ENCODE measurements at regions not wholly inside any gene's neighbourhood (a gene's known extent, or its start where the extent isn't known, plus 50 kb on each side); places are given as distances from the start of the nearest gene placed in this dataset.

GRCh38 chr13:30846311-30846710 lies 59.8 kb upstream of the MEDAG start:
- no TSS peak for BruUV-seq (replicated peaks)
- H3K27me3 Mint-ChIP-seq (ENCODE audit: unreplicated experiment): no peaks in the 10 kb centered on the region
- H3K36me3 Mint-ChIP-seq (ENCODE audit: insufficient read depth, unreplicated experiment): no peaks in the 10 kb centered on the region
- no peak for DNase-seq
- no peaks in the 10 kb centered on the region for H3K4me1 Mint-ChIP-seq (ENCODE audit: low read depth, unreplicated experiment)
- H3K9me3 Mint-ChIP-seq (ENCODE audit: low read depth, unreplicated experiment): no peaks in the 10 kb centered on the region
- intact Hi-C loops (cut with micrococcal nuclease; ENCODE audit: unreplicated experiment): no loop called here
- H3K27ac Mint-ChIP-seq (ENCODE audit: unreplicated experiment): no peak overlapping the region
- H3K4me3 Mint-ChIP-seq (ENCODE audit: low read depth, unreplicated experiment): no peak overlapping the region
- CTCF ChIA-PET: interaction anchor here (0.8 kb wide), 1 partner anchor 10 kb away, joined by 3 read pairs; no protein-coding TSS in a partner anchor
- no peak for TF ChIP-seq CTCF (IDR thresholded peaks at IDR 0.05; ENCODE audit: unreplicated experiment)

GRCh38 chr13:30846866-30847265 lies 59.2 kb upstream of the MEDAG start:
- Mint-ChIP-seq H3K36me3 (ENCODE audit: insufficient read depth, unreplicated experiment) (no peaks in the 10 kb centered on the region), H3K9me3 (ENCODE audit: low read depth, unreplicated experiment) (no peaks in the 10 kb centered on the region), H3K27me3 (ENCODE audit: unreplicated experiment) (no peaks in the 10 kb centered on the region), H3K4me3 (ENCODE audit: low read depth, unreplicated experiment) (no peak overlapping the region), H3K27ac (ENCODE audit: unreplicated experiment) (no peak overlapping the region), H3K4me1 (ENCODE audit: low read depth, unreplicated experiment) (no peaks in the 10 kb centered on the region)
- CTCF ChIA-PET: interaction anchor here (0.6 to 0.9 kb wide), 2 partner anchors 19 to 42 kb away, joined by 3 read pairs; no protein-coding TSS in a partner anchor
- no peak for TF ChIP-seq CTCF (IDR thresholded peaks at IDR 0.05; ENCODE audit: unreplicated experiment)
- BruUV-seq (replicated peaks): no TSS peak
- intact Hi-C loops (cut with micrococcal nuclease; ENCODE audit: unreplicated experiment): no loop called here
- no peak for DNase-seq

- CTCF ChIA-PET: interaction anchor here (0.6 to 0.9 kb wide), 2 partner anchors 18 to 204 kb away, joined by 3 read pairs; no protein-coding TSS in a partner anchor
- intact Hi-C loops (cut with micrococcal nuclease; ENCODE audit: unreplicated experiment): no loop called here
- Mint-ChIP-seq H3K9me3 (ENCODE audit: low read depth, unreplicated experiment) (no peaks in the 10 kb centered on the region), H3K4me3 (ENCODE audit: low read depth, unreplicated experiment) (no peak overlapping the region), H3K27ac (ENCODE audit: unreplicated experiment) (no peak overlapping the region), H3K36me3 (ENCODE audit: insufficient read depth, unreplicated experiment) (no peaks in the 10 kb centered on the region), H3K4me1 (ENCODE audit: low read depth, unreplicated experiment) (no peaks in the 10 kb centered on the region), H3K27me3 (ENCODE audit: unreplicated experiment) (no peaks in the 10 kb centered on the region)
- no peak for DNase-seq
- no TSS peak for BruUV-seq (replicated peaks)
- TF ChIP-seq CTCF (IDR thresholded peaks at IDR 0.05; ENCODE audit: unreplicated experiment): no peak
Measured at GRCh38 chr13:30847650-30848307, 58.3 kb upstream of the MEDAG start.

GRCh38 chr13:30848332-30849027 lies 57.6 kb upstream of the MEDAG start:
- no TSS peak for BruUV-seq (replicated peaks)
- no peak for DNase-seq
- no peak for TF ChIP-seq CTCF (IDR thresholded peaks at IDR 0.05; ENCODE audit: unreplicated experiment)
- H3K9me3 Mint-ChIP-seq (ENCODE audit: low read depth, unreplicated experiment): no peaks in the 10 kb centered on the region
- no peak overlapping the region for H3K4me3 Mint-ChIP-seq (ENCODE audit: low read depth, unreplicated experiment)
- H3K27me3 Mint-ChIP-seq (ENCODE audit: unreplicated experiment): no peaks in the 10 kb centered on the region
- intact Hi-C loops (cut with micrococcal nuclease; ENCODE audit: unreplicated experiment): no loop called here
- H3K36me3 Mint-ChIP-seq (ENCODE audit: insufficient read depth, unreplicated experiment): no peaks in the 10 kb centered on the region
- CTCF ChIA-PET: no interaction called here
- no peaks in the 10 kb centered on the region for H3K4me1 Mint-ChIP-seq (ENCODE audit: low read depth, unreplicated experiment)
- H3K27ac Mint-ChIP-seq (ENCODE audit: unreplicated experiment): no peak overlapping the region

All from Calu3 (cell line).